Endothelial cell of umbilical vein (primary cell): ENCODE measurements at regions not wholly inside any gene's neighbourhood (a gene's known extent, or its start where the extent isn't known, plus 50 kb on each side); places are given as distances from the start of the nearest gene placed in this dataset.

Source experiments
- BruUV-seq: library from RNA; stranded (reverse); fragments of 400-500 nt; replicated peaks from 2 replicates; lab custom pipeline; 2021; lab: Mats Ljungman, UMichigan
- CTCF ChIA-PET: fragments of 300-600, 350-600 bp; sonication (Branson Sonifier 250); formaldehyde crosslinking; loops from one replicate; lab custom pipeline; 2021; ENCODE audit warnings: antibody characterized with exemption, inconsistent platforms; lab: Charles Lee
- POLR2A ChIA-PET: fragments of 300-600, 350-600 bp; sonication (Branson Sonifier 250); formaldehyde crosslinking; loops from one replicate; lab custom pipeline; 2021; ENCODE audit warnings: antibody characterized with exemption, inconsistent platforms; lab: Charles Lee
- DNase-seq: peaks from one replicate; pipeline ENCODE4 v3.0.0-alpha.2; 2011; ENCODE audit warnings: low read depth, low spot score
- FAIRE-seq: peaks from 2 replicates; lab custom pipeline; 2011; peaks lifted over from hg19 to GRCh38; lab: Jason Lieb, UNC
- H2AFZ ChIP-seq: 2 replicates; pipeline ENCODE4 v1.6.0; 2012; ENCODE audit warnings: low read depth, low read length, control low read depth, inconsistent platforms
- H3K27ac ChIP-seq: 2 replicates; pipeline ENCODE4 v1.5.1; 2011; ENCODE audit warnings: low read depth, mild to moderate bottlenecking, control low read depth, low read length, moderate library complexity; ENCODE audit not compliant: insufficient read depth
- H3K27me3 ChIP-seq, 2 experiments: 2 replicates each; pipeline versions ENCODE4 v1.6.0 to v1.6.1; 2011; ENCODE audit warnings: low read length in 2 of 2, mixed read lengths in 1 of 2; ENCODE audit not compliant: control insufficient read depth in 2 of 2, insufficient read depth in 2 of 2
- H3K36me3 ChIP-seq, 2 experiments: 2 replicates in 1 of 2; 3 replicates in 1 of 2; pipeline ENCODE4 v1.5.1; 2011; ENCODE audit warnings: low read length in 2 of 2, mild to moderate bottlenecking in 1 of 2, moderate library complexity in 1 of 2; ENCODE audit not compliant: control insufficient read depth in 2 of 2, insufficient read depth in 2 of 2; ENCODE audit errors: extremely low read depth in 1 of 2
- H3K4me1 ChIP-seq: 3 replicates; pipeline ENCODE4 v1.5.1; 2011; ENCODE audit warnings: mild to moderate bottlenecking, low read length; ENCODE audit not compliant: control insufficient read depth, insufficient read depth; ENCODE audit errors: extremely low read depth
- H3K4me2 ChIP-seq: 2 replicates; pipeline ENCODE4 v1.6.1; 2011; ENCODE audit warnings: low read length, control low read depth, mixed read lengths; ENCODE audit not compliant: insufficient read depth
- H3K4me3 ChIP-seq, 3 experiments: fragments of 200-600 bp in 1 of 3; sonication (generic), shearing (Covaris generic) in 1 of 3; replicated peaks in 1 of 3; 2 replicates each; pipeline ENCODE4 v1.5.1; 2011 to 2016; ENCODE audit warnings: control low read depth in 3 of 3, low read length in 3 of 3, mild to moderate bottlenecking in 2 of 3, inconsistent platforms in 1 of 3, low read depth in 1 of 3, moderate library complexity in 1 of 3; ENCODE audit not compliant: insufficient read depth in 1 of 3
- H3K79me2 ChIP-seq: 2 replicates; pipeline ENCODE4 v1.6.0; 2012; ENCODE audit warnings: low read length, inconsistent platforms; ENCODE audit not compliant: control insufficient read depth, insufficient read depth
- H3K9ac ChIP-seq: replicated peaks from 2 replicates; pipeline ENCODE3; 2011; ENCODE audit warnings: low read length, control low read depth; ENCODE audit not compliant: insufficient read depth; ENCODE audit errors: extremely low read depth
- H3K9me1 ChIP-seq: replicated peaks from 3 replicates; pipeline ENCODE4 v1.6.0; 2011; ENCODE audit warnings: mild to moderate bottlenecking, low read length; ENCODE audit not compliant: control insufficient read depth, insufficient read depth; ENCODE audit errors: extremely low read depth
- H3K9me3 ChIP-seq: replicated peaks from 2 replicates; pipeline ENCODE4 v1.5.1; 2012; ENCODE audit warnings: low read length, inconsistent platforms; ENCODE audit not compliant: control insufficient read depth, insufficient read depth
- H4K20me1 ChIP-seq: replicated peaks from 2 replicates; pipeline ENCODE3; 2011; ENCODE audit warnings: mild to moderate bottlenecking, low read length; ENCODE audit not compliant: control insufficient read depth, insufficient read depth; ENCODE audit errors: extremely low read depth
- CTCF ChIP-seq, 2 donors: IDR thresholded peaks; 1 replicate in 1 of 2; 2 replicates in 1 of 2; pipeline ENCODE4 v1.5.1; 2011; ENCODE audit warnings: low read length in 2 of 2, mild to moderate bottlenecking in 2 of 2, moderate library complexity in 2 of 2, control low read depth in 1 of 2, inconsistent platforms in 1 of 2, low read depth in 1 of 2; ENCODE audit not compliant: insufficient read depth in 1 of 2; ENCODE audit errors: extremely low read depth in 1 of 2
- EZH2 ChIP-seq: IDR thresholded peaks from 2 replicates; pipeline ENCODE4 v1.6.1; 2012; ENCODE audit warnings: borderline replicate concordance, low read depth, mild to moderate bottlenecking, moderate library complexity, low read length, inconsistent platforms; ENCODE audit not compliant: severe bottlenecking
- FOS ChIP-seq: IDR thresholded peaks from 2 replicates; pipeline ENCODE4 v1.6.1; 2011; ENCODE audit warnings: mild to moderate bottlenecking, low read length, moderate library complexity, borderline replicate concordance; ENCODE audit not compliant: insufficient read depth
- GATA2 ChIP-seq: IDR thresholded peaks from 2 replicates; pipeline ENCODE4 v1.7.0; 2011; ENCODE audit warnings: low read depth, mild to moderate bottlenecking, moderate library complexity, mixed read lengths, low read length; ENCODE audit not compliant: insufficient read length, insufficient read depth
- JUN ChIP-seq: IDR thresholded peaks from 2 replicates; pipeline ENCODE4 v1.6.1; 2011; ENCODE audit warnings: borderline replicate concordance, low read depth; ENCODE audit not compliant: insufficient read length, insufficient read depth
- MYC ChIP-seq: IDR thresholded peaks from one replicate; pipeline ENCODE4 v1.6.1; 2011; ENCODE audit warnings: mild to moderate bottlenecking, low read depth, low read length
- POLR2A ChIP-seq: IDR thresholded peaks from 2 replicates; pipeline ENCODE4 v1.6.1; 2012; ENCODE audit warnings: low read depth, mild to moderate bottlenecking, control low read depth, low read length
- POLR2AphosphoS5 ChIP-seq: IDR thresholded peaks from 2 replicates; pipeline ENCODE4 v1.6.1; 2012; ENCODE audit warnings: low read depth, mild to moderate bottlenecking, control low read depth, low read length, moderate library complexity; ENCODE audit not compliant: insufficient read depth
- dilution Hi-C: fragments of 300-500 bp; cut with MboI; formaldehyde crosslinking; loops from one replicate; pipeline ENCODE4 v1.15.0; 2019; ENCODE audit warnings: low sequenced_read_pairs; ENCODE audit not compliant: extremely low pct_ligation_motif_present
- intact Hi-C: fragments of 100-400 bp; cut with micrococcal nuclease; formaldehyde crosslinking; loops from one replicate; pipeline ENCODE4 v1.10.0; 2022

- H3K9me1 ChIP-seq, result no peaks in the 10 kb centered on the region
- no peak for DNase-seq
- no peak overlapping the region for H2AFZ ChIP-seq
- no peak overlapping the region for H3K9ac ChIP-seq
- no peaks in the 10 kb centered on the region for H3K9me3 ChIP-seq
- H3K36me3 ChIP-seq, result no peaks in the 10 kb centered on the region
- H3K79me2 ChIP-seq, result no peaks in the 10 kb centered on the region
- dilution Hi-C loops, result no loop called here
- TF ChIP-seq POLR2AphosphoS5, result no peak
- TF ChIP-seq MYC, result no peak
- TF ChIP-seq POLR2A, result no peak
- no peak for TF ChIP-seq CTCF (IDR thresholded peaks at IDR 0.05; ENCODE audit: extremely low read depth in 1 of 2, insufficient read depth in 1 of 2, low read depth in 1 of 2, low read length in 2 of 2)
- TF ChIP-seq EZH2, result no peak
- TF ChIP-seq FOS, result no peak
- no peak for TF ChIP-seq GATA2
- TF ChIP-seq JUN, result no peak
- no peaks in the 10 kb centered on the region for H3K27me3 ChIP-seq
- no peak overlapping the region for H3K4me2 ChIP-seq
- H3K4me3 ChIP-seq, result no peak overlapping the region
- no peak for FAIRE-seq
- H4K20me1 ChIP-seq, result no peaks in the 10 kb centered on the region
- POLR2A ChIA-PET, result no interaction called here
- intact Hi-C loops, result no loop called here
- CTCF ChIA-PET, result no interaction called here
- no peak overlapping the region for H3K27ac ChIP-seq
- no peaks in the 10 kb centered on the region for H3K4me1 ChIP-seq
- no TSS peak for BruUV-seq
Measured at GRCh38 chr4:25504932-25505636, 128.0 kb downstream of the ANAPC4 start.
